ENCODE measurements at regions not wholly inside any gene's neighbourhood (a gene's known extent, or its start where the extent isn't known, plus 50 kb on each side); places are given as distances from the start of the nearest gene placed in this dataset.
"Not testable (repeated sequence)": the region's sequence is repeated elsewhere in the genome, so short reads cannot be mapped to it uniquely, and the experiment has no call there.

DNA sequence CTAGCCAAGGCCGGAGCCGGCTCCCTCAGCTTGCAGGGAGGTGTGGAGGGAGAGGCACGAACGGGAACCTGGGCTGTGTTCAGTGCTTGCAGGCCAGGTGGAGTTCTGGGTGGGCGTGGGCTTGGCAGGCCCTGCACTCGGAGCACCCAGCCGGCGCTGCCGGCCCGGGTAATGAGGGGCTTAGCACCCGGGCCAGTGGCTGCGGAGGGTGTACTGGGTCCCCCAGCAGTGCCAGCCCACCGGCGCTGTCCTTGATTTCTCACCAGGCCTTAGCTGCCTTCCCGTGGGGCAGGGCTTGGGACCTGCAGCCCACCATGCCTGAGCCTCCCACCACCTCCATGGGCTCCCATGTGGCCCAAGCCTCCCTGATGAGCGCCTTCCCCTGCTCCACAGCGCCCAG, 430.5 kb upstream of the API5 start:
- not testable (repeated sequence) for DNase-seq

DNA sequence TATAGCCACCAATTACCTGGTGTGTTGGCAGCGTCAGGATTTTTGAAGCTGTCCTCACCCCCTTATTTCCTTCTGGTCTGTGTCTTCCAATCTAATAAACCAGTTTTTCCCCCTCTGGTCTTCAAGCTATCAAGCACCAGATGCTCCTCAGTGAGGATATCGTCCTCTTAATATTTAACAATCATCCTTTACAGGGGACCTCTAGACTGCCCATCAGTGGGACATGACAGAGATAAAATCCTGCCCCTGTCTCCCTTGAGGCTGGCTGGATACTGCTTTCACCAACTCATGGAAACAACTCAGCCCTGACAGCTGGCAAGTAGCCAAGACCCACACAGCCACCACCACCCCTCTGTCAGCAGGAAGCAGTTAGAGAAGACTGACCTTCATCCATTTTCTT, 421.0 kb upstream of the API5 start:
- no peak for DNase-seq

GRCh38 chr11:42901084-42901483, 410.7 kb upstream of the API5 start:
- DNase-seq, result no peak

DNA sequence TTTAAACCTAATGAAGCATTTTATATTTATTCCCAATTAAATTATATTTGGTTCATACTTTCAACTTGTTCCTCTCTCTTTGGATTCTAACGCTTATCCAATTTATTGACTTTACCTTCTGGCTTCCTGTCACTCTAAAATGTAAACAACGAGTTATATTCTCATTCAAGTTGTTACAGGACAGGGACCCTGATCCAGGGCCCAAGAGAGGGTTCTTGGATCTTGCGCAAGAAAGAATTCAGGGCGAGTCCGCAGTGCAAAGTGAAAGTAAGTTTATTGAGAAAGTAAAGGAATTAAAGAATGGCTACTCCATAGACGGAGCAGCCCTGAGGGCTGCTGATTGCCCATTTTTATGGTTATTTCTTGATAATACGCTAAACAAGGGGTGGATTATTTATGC, 405.6 kb upstream of the API5 start:
- DNase-seq, result no peak

DNA sequence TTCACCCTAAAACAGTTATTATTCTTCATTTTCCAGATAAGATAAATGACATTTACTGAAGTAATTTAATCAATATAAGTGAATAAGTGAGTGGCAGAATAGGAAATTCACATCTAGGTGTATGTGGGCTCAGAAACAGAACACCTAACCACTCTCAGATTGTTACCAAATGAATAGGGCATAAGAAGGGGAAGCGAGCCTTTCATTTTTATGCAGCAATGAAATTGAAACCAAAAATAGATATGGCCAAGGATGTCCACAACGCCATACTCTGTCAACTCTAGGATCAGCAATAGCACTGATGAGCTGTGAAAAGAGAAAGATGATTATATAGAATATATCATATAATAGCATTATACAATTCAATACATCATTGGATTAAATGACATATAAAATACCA, 398.1 kb upstream of the API5 start:
- DNase-seq, result no peak

- DNase-seq, result no peak
Measured at GRCh38 chr11:42923651-42924050, 388.1 kb upstream of the API5 start.

GRCh38 chr11:42925916-42926315, 385.9 kb upstream of the API5 start:
- DNase-seq, result no peak

- no peak for DNase-seq
Measured at GRCh38 chr11:42947405-42947804, 364.4 kb upstream of the API5 start.

DNA sequence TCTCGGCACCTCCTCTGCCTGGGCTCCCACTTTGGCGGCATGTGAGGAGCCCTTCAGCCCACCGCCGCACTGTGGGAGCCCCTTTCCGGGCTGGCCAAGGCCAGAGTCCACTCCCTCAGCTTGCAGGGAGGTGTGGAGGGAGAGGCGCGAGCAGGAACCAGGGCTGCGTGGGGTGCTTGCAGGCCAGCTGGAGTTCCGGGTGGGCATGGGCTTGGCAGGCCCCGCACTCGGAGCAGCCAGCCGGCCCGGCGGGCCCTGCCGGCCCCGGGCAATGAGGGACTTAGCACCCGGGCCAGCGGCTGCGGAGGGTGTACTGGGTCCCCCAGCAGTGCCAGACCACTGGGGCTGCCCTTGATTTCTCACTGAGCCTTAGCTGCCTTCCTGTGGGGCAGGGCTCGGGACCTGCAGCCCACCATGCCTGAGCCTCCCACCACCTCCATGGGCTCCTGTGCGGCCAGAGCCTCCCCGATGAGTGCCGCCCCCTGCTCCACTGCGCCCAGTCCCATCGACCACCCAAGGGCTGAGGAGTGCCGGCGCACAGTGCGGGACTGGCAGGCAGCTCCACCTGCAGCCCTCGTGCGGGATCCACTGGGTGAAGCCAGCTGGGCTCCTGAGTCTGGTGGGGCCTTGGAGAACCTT, 361.9 kb upstream of the API5 start:
- DNase-seq, result not testable (repeated sequence)

DNA sequence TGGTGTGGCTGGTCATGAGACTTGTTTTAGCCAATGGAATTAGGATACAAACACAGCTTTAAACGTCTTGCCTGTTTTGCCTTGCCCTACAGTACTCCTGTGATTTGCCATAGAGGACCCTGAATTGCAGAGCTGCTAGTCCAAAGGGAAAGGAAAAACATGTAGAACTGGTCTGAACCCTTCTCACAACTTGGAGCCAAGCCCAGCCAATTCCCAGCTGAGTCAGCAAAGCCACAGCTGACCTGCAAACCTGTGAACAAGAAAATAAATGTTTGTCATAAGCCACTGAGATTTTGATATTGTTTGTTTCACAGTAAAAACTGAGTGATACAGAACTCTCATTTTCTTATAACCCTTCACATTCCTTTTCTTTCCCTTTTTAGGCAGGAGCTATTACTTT, 360.5 kb upstream of the API5 start:
- no peak for DNase-seq

DNA sequence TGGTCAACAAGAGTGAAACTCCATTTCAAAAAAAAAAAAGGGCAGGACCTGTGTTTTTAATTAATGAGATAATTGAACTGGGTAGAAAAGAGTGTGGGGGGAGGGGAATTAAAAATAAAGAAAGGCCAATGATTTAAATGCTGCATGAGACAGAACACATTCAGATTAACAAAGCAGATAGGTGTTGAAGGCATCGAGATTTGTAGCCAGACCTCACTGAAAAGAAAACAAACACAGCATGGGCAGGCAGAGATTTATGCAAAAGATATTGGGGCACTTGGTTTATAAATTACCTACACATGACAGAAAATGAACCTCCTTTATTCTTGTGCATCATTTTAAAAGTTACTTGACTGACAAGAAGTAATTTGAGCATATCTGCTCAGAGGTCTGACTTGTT, 354.0 kb upstream of the API5 start:
- no peak for DNase-seq

- DNase-seq, result no peak
Measured at GRCh38 chr11:42958635-42959034, 353.2 kb upstream of the API5 start.

GRCh38 chr11:42960521-42961088, 351.2 kb upstream of the API5 start:
- no peak for DNase-seq

DNA sequence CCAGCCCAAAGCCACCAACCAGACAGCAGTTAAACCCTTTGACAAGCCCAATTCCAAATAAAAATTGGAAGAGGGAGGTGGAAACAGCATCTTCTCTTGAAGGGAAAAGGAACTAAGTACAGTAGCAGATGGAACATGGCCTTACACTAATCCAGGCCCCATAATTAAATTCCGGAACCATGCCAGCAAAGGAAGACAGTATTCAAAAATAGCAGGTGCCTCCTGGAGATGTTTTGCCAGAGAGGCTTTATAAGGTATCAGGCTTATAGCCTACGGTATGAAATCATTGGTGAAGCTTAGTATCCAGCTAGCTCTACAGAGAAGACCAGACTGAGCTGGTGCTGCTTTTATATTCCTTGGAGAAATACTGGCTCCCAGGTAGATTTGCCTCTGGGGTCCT, 344.1 kb upstream of the API5 start:
- DNase-seq, result no peak

DNA sequence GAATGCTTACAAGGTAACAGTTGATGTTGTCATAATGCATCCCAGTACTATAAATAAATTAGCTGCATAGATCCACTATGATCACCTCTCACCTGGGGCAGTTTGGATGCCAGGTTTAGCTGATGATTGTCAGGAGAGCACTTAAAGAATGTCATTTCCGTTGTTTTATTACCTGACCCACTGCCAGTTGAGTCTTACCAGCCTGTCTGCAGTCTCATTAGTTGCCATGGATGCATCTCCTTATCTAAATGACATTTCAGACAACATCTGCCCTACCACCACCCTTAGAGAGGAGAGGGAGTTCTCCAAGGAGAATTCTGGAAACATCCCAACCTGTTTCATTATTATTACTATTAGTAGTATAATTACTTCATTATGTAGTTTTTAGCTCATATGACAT, 339.1 kb upstream of the API5 start:
- no peak for DNase-seq

DNA sequence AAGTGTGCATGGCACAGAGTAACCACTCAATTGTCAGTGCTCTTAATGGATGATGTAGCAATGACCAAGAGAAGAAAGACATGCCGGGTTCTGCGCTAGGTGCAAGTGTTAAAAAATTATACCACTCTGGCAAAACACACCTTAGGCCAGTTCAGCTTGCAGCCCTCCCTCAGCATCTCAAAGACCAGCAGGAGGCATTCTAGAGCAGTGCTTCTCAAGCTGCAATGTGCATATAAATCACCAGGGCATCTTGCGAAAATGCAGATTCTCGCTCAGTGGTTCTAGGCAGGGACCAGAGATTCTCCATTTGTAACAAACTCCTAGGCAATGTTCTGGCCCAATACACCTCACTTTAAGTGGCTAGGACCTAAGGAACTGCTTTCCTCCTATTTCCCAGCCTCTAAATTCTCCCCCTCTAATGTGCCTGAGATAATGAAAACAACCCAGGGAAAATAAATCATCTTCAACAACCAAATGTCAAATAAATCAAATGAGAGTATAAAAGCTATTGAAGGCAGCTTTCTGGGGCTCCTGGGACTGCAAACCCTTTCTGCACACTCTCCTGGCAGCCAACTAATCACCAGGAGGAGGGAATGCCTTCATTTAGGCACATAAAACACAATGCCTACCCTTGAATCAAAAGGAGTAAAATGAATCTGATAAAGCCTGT, 337.2 kb upstream of the API5 start:
- DNase-seq, result no peak

DNA sequence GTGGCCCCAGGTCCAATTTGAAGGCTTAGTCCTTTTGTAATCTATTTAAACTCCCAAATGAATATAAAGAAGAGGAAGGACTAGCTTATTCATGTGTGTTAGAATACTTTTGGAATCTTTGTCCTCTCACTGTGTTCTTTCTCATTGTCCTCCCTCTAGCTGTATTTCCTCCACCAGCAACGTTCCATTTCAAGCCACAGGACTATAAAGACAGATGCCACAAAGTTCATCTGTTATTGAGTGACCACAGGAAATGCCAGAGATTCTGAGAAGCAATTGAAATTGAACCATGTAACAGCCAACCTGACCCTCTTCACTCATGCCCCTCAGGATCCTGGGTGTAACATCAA, 336.6 kb upstream of the API5 start:
- DNase-seq, result no peak

- DNase-seq, result no peak
Measured at GRCh38 chr11:42976636-42977217, 335.1 kb upstream of the API5 start.

DNA sequence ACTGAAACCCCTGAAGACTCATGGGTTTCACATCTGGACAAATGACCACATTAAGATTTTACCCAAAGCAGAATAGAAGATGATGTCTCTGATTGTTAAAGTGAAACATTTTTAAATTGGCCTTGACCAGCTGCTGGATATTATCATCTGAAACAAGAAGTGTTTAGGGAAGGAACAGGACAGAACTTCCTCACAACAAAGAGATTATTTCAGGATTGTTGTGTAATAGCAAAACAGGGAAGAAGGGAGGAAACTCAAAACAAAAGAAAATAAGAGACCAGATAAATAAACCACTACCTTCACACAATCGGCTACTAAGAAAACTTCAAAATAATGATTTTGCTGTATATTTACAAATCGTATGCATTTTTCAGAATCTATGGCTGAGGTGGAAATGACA, 319.2 kb upstream of the API5 start:
- no peak for DNase-seq

- no peak for DNase-seq
Measured at GRCh38 chr11:42996421-42997307, 315.1 kb upstream of the API5 start.

DNA sequence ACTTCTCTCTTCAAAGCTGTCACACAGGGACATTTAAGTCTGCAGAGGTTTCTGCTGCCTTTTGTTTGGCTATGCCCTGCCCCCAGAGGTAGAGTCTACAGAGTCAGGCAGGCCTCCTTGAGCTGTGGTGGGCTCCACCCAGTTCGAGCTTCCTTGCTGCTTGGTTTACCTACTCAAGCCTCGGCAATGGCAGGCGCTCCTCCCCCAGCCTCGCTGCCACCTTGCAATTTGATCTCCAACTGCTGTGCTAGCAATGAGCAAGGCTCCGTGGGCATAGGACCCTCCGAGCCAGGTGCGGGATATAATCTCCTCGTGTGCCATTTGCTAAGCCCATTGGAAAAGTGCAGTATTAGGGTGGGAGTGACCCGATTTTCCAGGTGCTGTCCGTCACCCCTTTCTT, 306.9 kb upstream of the API5 start:
- DNase-seq, result not testable (repeated sequence)

DNA sequence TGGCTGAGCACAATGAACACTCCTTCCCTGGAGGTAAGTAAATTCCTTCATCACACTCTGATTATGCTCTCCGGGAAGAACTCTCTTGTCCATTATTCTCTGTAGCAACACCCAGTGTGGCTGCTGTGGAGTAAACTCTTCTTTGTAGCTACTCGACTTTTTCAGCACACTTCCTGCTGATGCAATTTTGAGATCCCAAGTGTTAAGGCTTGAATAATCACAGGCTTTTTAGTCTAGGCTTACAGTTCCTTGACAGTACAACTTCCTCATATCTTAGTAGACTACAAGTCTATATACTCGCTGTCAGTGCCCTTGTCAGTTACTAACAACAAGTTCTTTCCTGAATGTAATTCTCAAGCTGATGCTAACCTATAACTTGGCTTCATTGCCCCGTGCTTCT, 301.8 kb upstream of the API5 start:
- DNase-seq, result no peak

DNA sequence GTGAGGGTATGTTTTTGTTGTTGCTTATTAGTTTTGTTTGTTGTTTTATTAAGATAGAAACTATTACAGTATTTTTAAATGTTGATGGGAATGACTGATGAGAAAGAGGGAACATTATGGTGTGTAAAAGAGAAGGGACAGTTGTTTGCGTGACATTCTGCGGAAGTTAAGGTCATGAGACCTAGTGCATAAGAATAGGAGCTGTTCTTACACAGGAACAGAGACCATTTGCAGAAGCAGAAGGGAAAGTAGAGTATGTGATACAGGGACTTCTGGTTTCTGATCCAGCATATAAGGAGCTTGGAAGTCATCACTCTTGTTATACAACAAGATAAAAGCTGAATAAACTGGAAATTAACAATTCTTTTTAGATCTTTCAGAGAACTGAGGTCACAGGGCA, 299.2 kb upstream of the API5 start:
- DNase-seq, result no peak
